ENCODE measurements at regions not wholly inside any gene's neighbourhood (a gene's known extent, or its start where the extent isn't known, plus 50 kb on each side); places are given as distances from the start of the nearest gene placed in this dataset.

DNA sequence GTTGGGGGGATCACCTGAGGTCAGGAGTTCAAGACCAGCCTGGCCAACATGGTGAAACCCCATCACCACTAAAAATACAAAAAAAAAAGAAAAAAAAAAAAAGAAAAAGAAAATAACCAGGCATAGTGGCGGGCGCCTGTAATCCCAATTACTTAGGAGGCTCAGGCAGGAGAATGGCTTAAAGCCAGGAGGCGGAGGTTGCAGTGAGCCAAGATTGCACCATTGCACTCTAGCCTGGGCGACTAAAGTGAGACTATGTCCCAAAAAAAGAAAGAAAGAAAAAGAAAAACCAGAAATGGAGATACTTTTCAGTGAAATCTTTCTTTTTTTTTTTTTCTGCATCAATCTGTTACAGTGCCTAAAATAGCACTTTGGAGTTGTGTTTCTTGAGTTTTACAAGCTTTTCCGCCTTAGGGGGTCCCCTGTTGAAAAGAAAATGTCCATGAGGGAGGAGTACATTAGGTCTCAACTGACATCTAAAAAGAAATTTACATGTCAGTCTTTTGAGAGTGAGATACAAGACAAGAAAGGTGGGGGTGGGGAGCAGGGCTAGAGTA is 82.9 kb upstream of the VASH1 start:
- Histone ChIP-seq H3K27ac (ENCODE audit: low read depth in 2 of 2, low read length in 2 of 2) (no peak overlapping the region), H3K4me1 (ENCODE audit: control insufficient read depth in 2 of 2, insufficient read depth in 2 of 2, low read length in 2 of 2) (no peaks in the 10 kb centered on the region), H3K9me3 (ENCODE audit: control insufficient read depth in 2 of 2, low read length in 2 of 2) (peaks cover 0 to 5% of the 10 kb centered on the region in 2 donors), H3K36me3 (ENCODE audit: control insufficient read depth in 2 of 2, insufficient read depth in 2 of 2, low read length in 2 of 2) (no peaks in the 10 kb centered on the region), H3K27me3 (ENCODE audit: control insufficient read depth in 2 of 2, insufficient read depth in 2 of 2, low read length in 2 of 2) (no peaks in the 10 kb centered on the region), H3K4me3 (ENCODE audit: low read length in 2 of 2) (no peak overlapping the region), H3K9ac (ENCODE audit: low read depth in 1 of 2, low read length in 2 of 2) (no peak overlapping the region)

DNA sequence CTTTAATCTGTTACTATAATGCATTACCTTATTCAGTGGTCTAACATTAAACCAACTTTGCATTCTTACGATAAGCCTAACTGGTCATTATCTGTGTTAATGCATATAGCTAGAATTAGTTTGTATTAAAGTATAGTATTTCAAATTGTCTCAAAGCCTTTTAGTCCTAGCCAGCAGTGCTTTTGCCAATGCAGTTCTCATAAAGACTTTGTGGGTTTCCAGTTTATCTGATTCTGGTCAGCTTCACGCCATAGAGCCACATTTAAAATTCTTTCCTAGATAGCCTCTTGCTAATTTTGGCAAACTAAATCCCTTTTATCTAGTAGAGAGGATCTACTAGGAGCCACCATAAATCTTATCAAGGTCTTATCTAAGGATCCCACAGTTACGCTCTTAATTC is 78.9 kb upstream of the VASH1 start:
- Histone ChIP-seq H3K36me3 (ENCODE audit: control insufficient read depth in 2 of 2, insufficient read depth in 2 of 2, low read length in 2 of 2) (no peaks in the 10 kb centered on the region), H3K4me3 (ENCODE audit: low read length in 2 of 2) (no peak overlapping the region), H3K27ac (ENCODE audit: low read depth in 2 of 2, low read length in 2 of 2) (no peak overlapping the region), H3K9ac (ENCODE audit: low read depth in 1 of 2, low read length in 2 of 2) (no peak overlapping the region), H3K4me1 (ENCODE audit: control insufficient read depth in 2 of 2, insufficient read depth in 2 of 2, low read length in 2 of 2) (no peaks in the 10 kb centered on the region), H3K9me3 (ENCODE audit: control insufficient read depth in 2 of 2, low read length in 2 of 2) (peaks cover 0 to 5% of the 10 kb centered on the region in 2 donors), H3K27me3 (ENCODE audit: control insufficient read depth in 2 of 2, insufficient read depth in 2 of 2, low read length in 2 of 2) (no peaks in the 10 kb centered on the region)

DNA sequence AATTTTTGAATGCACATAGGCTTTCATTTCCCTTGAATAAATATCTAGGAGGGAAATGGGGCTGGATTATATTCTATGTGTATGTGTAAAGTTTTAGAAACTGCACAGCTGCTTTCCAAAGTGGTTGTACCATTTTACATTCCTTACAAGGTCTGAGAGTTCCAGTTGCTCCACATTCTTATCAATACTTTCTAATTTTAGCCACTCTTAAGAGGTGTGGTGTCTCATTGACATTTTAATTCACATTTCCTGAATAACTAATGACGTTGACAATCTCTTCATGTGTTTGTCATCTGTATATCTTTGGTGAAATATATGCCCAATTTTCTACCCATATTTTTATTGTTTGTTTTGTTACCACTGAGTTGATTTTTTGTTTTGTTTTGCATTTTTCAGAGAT is 74.6 kb upstream of the VASH1 start:
- Histone ChIP-seq H3K27ac (ENCODE audit: low read depth in 2 of 2, low read length in 2 of 2) (no peak overlapping the region), H3K9me3 (ENCODE audit: control insufficient read depth in 2 of 2, low read length in 2 of 2) (peaks cover 0 to 6% of the 10 kb centered on the region in 2 donors), H3K36me3 (ENCODE audit: control insufficient read depth in 2 of 2, insufficient read depth in 2 of 2, low read length in 2 of 2) (no peaks in the 10 kb centered on the region), H3K9ac (ENCODE audit: low read depth in 1 of 2, low read length in 2 of 2) (no peak overlapping the region), H3K4me1 (ENCODE audit: control insufficient read depth in 2 of 2, insufficient read depth in 2 of 2, low read length in 2 of 2) (no peaks in the 10 kb centered on the region), H3K4me3 (ENCODE audit: low read length in 2 of 2) (no peak overlapping the region), H3K27me3 (ENCODE audit: control insufficient read depth in 2 of 2, insufficient read depth in 2 of 2, low read length in 2 of 2) (no peaks in the 10 kb centered on the region)

DNA sequence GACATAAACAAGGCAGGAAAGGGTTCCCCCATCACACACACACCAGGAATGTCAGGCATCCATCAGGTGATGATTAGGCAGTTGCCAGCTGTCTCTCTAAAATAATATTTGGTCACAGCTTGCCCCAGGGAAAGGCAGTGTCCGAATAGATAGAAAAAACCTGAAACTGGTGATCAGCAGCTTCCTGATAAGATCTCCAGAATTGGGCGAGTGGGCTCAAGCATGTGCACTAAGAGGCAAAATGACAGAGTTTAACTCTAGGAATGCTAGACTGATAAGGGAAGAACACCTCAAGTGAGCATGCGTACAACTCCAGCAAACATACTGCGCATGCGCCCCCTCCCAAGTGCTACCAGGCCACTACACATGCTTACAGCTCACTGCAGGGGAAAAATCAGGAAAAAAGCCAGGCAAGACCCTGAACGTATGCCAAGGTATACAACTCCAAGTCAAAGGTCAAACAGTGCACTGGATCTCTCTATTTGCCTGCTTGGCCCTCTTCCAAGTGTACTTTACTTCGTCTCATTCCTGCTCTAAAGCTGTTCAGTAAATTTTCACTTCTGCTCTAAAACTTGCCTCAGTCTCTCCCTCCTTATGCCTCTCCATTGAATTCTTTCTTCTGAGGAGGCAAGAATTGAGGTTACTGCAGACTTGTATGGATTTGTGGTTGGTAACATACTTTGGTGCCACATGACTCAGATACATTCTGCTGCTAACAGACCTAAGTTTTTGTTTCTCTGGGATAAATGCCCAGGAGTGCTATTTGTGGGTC is 73.5 kb upstream of the VASH1 start:
- Histone ChIP-seq H3K27me3 (ENCODE audit: control insufficient read depth in 2 of 2, insufficient read depth in 2 of 2, low read length in 2 of 2) (no peaks in the 10 kb centered on the region), H3K4me1 (ENCODE audit: control insufficient read depth in 2 of 2, insufficient read depth in 2 of 2, low read length in 2 of 2) (no peaks in the 10 kb centered on the region), H3K27ac (ENCODE audit: low read depth in 2 of 2, low read length in 2 of 2) (no peak overlapping the region), H3K4me3 (ENCODE audit: low read length in 2 of 2) (no peak overlapping the region), H3K9me3 (ENCODE audit: control insufficient read depth in 2 of 2, low read length in 2 of 2) (peaks cover 0 to 3% of the 10 kb centered on the region in 2 donors), H3K9ac (ENCODE audit: low read depth in 1 of 2, low read length in 2 of 2) (no peak overlapping the region), H3K36me3 (ENCODE audit: control insufficient read depth in 2 of 2, insufficient read depth in 2 of 2, low read length in 2 of 2) (no peaks in the 10 kb centered on the region)

DNA sequence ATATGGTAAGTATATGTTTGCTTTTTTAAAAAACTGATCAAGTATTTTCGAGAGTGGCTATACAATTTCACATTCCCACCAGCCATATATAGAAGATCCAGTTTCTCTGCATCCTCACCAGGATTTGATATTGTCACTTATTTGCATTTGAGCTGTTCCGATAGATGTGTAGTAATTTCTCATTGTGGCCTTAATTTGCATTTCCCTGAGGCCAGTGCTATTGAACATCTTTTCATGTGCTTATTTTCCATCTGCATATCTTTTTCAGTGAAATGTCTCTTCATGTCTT is 72.9 kb upstream of the VASH1 start:
- H3K36me3 ChIP-seq (ENCODE audit: control insufficient read depth in 2 of 2, insufficient read depth in 2 of 2, low read length in 2 of 2): no peaks in the 10 kb centered on the region

DNA sequence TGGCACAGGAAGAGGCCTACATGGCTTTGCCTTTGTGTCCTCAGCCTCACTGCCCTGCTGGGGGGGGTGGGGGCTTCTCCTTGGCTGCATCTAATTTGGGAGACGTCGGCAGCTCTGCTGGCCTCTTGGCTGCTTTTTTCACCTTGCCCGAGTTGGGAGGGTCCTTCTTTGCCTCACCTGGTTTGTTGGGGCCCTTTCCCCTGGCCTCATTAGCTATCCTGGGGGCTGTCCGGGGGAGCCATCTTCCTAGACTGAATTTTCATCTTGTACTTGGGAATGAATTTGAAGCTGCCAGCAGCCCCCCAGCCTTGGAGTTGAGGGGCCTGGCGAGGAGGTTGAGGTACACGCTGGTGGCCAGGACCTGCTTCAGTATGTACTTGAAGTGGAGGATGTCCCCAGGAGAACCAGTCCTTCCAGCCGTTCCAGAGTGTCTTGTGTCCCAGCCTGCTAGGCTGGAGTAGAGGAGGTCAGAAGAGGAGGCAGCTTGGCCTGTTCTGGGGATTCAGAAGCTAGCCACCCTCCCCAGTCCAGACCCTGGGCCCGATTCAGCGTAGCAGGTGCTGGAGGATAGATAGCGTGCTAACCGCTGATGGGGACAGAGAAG is 70.7 kb upstream of the VASH1 start:
- Histone ChIP-seq H3K4me1 (ENCODE audit: control insufficient read depth in 2 of 2, insufficient read depth in 2 of 2, low read length in 2 of 2) (no peaks in the 10 kb centered on the region), H3K27ac (ENCODE audit: low read depth in 2 of 2, low read length in 2 of 2) (no peak overlapping the region), H3K36me3 (ENCODE audit: control insufficient read depth in 2 of 2, insufficient read depth in 2 of 2, low read length in 2 of 2) (no peaks in the 10 kb centered on the region), H3K4me3 (ENCODE audit: low read length in 2 of 2) (no peak overlapping the region), H3K9me3 (ENCODE audit: control insufficient read depth in 2 of 2, low read length in 2 of 2) (peaks cover 0 to 3% of the 10 kb centered on the region in 2 donors), H3K27me3 (ENCODE audit: control insufficient read depth in 2 of 2, insufficient read depth in 2 of 2, low read length in 2 of 2) (no peaks in the 10 kb centered on the region), H3K9ac (ENCODE audit: low read depth in 1 of 2, low read length in 2 of 2) (no peak overlapping the region)

More for the DNA sequence above, 72.9 kb upstream of the VASH1 start:
- no peak overlapping the region for H3K9ac ChIP-seq (ENCODE audit: low read depth in 1 of 2, low read length in 2 of 2)
- no peak overlapping the region for H3K4me3 ChIP-seq (ENCODE audit: low read length in 2 of 2)
- H3K27me3 ChIP-seq (ENCODE audit: control insufficient read depth in 2 of 2, insufficient read depth in 2 of 2, low read length in 2 of 2): no peaks in the 10 kb centered on the region
- peaks cover 0 to 3% of the 10 kb centered on the region in 2 donors for H3K9me3 ChIP-seq (ENCODE audit: control insufficient read depth in 2 of 2, low read length in 2 of 2)
- no peaks in the 10 kb centered on the region for H3K4me1 ChIP-seq (ENCODE audit: control insufficient read depth in 2 of 2, insufficient read depth in 2 of 2, low read length in 2 of 2)
- H3K27ac ChIP-seq (ENCODE audit: low read depth in 2 of 2, low read length in 2 of 2): no peak overlapping the region

DNA sequence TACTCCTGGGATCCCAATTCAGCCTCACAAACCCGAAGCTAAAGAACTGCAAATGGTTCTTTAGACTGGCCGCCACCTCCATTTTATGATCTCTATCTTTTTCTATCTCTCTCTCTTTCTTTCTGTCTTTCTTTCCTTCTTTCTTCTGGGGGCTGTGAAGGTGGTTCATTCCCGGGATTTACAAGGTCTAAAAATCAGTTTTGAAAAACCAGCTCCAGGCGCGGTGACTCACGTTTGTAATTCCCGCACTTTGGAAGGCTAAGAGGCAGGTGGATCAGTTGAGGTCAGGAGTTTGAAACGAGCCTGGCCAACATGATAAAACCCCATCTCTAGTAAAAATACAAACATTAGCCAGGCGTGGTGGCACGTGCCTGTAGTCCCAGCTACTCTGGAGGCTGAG is 67.2 kb upstream of the VASH1 start:
- H3K27ac ChIP-seq (ENCODE audit: low read depth in 2 of 2, low read length in 2 of 2): no peak overlapping the region
- H3K9me3 ChIP-seq (ENCODE audit: control insufficient read depth in 2 of 2, low read length in 2 of 2): no peaks in the 10 kb centered on the region
- no peak overlapping the region for H3K4me3 ChIP-seq (ENCODE audit: low read length in 2 of 2)
- H3K36me3 ChIP-seq (ENCODE audit: control insufficient read depth in 2 of 2, insufficient read depth in 2 of 2, low read length in 2 of 2): no peaks in the 10 kb centered on the region
- H3K9ac ChIP-seq (ENCODE audit: low read depth in 1 of 2, low read length in 2 of 2): no peak overlapping the region
- H3K4me1 ChIP-seq (ENCODE audit: control insufficient read depth in 2 of 2, insufficient read depth in 2 of 2, low read length in 2 of 2): no peaks in the 10 kb centered on the region
- H3K27me3 ChIP-seq (ENCODE audit: control insufficient read depth in 2 of 2, insufficient read depth in 2 of 2, low read length in 2 of 2): no peaks in the 10 kb centered on the region

DNA sequence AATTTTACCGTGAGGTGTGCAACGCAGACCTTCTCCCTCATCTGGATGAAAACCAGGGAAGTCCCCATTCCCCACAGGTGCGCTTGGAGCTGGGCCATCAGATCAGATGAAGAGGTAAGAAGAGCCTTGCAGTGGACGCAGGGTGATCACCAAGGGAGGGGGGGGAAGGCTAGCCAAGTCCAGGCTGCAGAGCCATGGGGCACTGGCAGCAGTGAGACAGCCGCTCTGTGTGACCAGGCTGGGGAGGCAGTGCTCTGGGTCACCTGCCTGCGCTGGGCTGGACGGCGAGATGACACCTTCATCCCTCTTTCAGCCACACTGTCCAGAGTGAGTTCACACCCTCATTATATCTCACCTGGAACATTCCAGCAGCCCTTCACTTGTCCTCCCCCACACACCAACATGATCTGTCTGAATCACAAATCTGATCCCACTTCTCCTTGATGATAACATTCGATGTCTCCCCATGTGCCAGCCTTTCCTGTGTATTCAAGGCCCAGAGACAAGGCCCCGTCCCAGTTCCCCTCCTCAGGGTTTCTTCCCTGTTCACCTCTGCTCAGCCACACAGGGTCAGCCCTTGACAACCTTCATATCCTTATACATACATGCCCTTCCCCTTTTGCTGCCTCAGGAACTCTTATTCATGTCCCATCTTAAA is 65.9 kb upstream of the VASH1 start:
- Histone ChIP-seq H3K9ac (ENCODE audit: low read depth in 1 of 2, low read length in 2 of 2) (no peak overlapping the region), H3K4me3 (ENCODE audit: low read length in 2 of 2) (no peak overlapping the region)

DNA sequence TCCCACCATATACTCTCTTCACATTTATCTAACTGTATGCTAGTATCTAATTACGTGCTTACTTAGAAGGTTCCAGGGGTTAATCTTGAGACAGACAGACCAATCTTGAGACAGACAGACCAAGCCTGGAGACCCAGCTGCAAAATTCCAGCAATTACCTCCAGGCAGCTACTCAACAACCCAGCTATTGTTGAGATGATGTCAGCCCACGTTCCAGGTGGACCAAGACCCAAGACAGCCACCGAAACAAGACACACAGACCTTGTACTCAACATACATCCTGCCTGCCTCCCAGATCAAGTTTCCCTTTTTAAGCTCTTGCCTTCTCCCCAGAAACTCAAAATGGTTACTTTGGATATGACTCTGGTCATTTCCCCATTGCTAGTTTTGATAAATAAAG is 64.9 kb upstream of the VASH1 start:
- no peak overlapping the region for H3K4me3 ChIP-seq (ENCODE audit: low read length in 2 of 2)
- H3K27me3 ChIP-seq (ENCODE audit: control insufficient read depth in 2 of 2, insufficient read depth in 2 of 2, low read length in 2 of 2): no peaks in the 10 kb centered on the region
- H3K4me1 ChIP-seq (ENCODE audit: control insufficient read depth in 2 of 2, insufficient read depth in 2 of 2, low read length in 2 of 2): no peaks in the 10 kb centered on the region
- H3K9me3 ChIP-seq (ENCODE audit: control insufficient read depth in 2 of 2, low read length in 2 of 2): no peaks in the 10 kb centered on the region
- H3K9ac ChIP-seq (ENCODE audit: low read depth in 1 of 2, low read length in 2 of 2): no peak overlapping the region
- H3K27ac ChIP-seq (ENCODE audit: low read depth in 2 of 2, low read length in 2 of 2): no peak overlapping the region
- no peaks in the 10 kb centered on the region for H3K36me3 ChIP-seq (ENCODE audit: control insufficient read depth in 2 of 2, insufficient read depth in 2 of 2, low read length in 2 of 2)

More for the DNA sequence above, 65.9 kb upstream of the VASH1 start:
- Histone ChIP-seq H3K36me3 (ENCODE audit: control insufficient read depth in 2 of 2, insufficient read depth in 2 of 2, low read length in 2 of 2) (no peaks in the 10 kb centered on the region), H3K4me1 (ENCODE audit: control insufficient read depth in 2 of 2, insufficient read depth in 2 of 2, low read length in 2 of 2) (no peaks in the 10 kb centered on the region), H3K27ac (ENCODE audit: low read depth in 2 of 2, low read length in 2 of 2) (no peak overlapping the region), H3K9me3 (ENCODE audit: control insufficient read depth in 2 of 2, low read length in 2 of 2) (no peaks in the 10 kb centered on the region), H3K27me3 (ENCODE audit: control insufficient read depth in 2 of 2, insufficient read depth in 2 of 2, low read length in 2 of 2) (no peaks in the 10 kb centered on the region)

DNA sequence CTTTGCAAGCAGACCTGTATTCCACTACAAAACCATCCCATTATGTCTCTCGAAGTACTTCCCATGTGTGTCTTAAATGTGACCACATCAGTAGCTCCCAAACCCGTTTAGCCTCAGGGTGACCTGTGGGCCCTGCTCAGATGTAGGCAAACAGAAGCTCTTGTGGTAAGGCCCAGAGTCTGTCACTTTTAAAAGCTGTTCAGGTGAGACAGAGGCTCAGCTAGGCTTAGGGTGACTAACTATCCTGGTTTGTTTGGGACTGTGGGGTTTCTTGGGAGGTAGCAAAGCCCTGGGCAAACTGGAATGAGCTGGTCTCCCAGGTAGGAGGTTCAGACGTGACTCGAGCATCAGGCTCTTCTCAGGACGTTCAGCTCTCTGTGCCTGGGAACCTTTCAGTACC is 64.5 kb upstream of the VASH1 start:
- H3K4me3 ChIP-seq (ENCODE audit: low read length in 2 of 2): no peak overlapping the region
- no peak overlapping the region for H3K27ac ChIP-seq (ENCODE audit: low read depth in 2 of 2, low read length in 2 of 2)
- no peaks in the 10 kb centered on the region for H3K4me1 ChIP-seq (ENCODE audit: control insufficient read depth in 2 of 2, insufficient read depth in 2 of 2, low read length in 2 of 2)
- H3K9ac ChIP-seq (ENCODE audit: low read depth in 1 of 2, low read length in 2 of 2): no peak overlapping the region
- H3K9me3 ChIP-seq (ENCODE audit: control insufficient read depth in 2 of 2, low read length in 2 of 2): no peaks in the 10 kb centered on the region
- no peaks in the 10 kb centered on the region for H3K27me3 ChIP-seq (ENCODE audit: control insufficient read depth in 2 of 2, insufficient read depth in 2 of 2, low read length in 2 of 2)
- H3K36me3 ChIP-seq (ENCODE audit: control insufficient read depth in 2 of 2, insufficient read depth in 2 of 2, low read length in 2 of 2): no peaks in the 10 kb centered on the region

All from mucosa of rectum (tissue), 2 donors.